GM21576 (cell line): ENCODE measurements at regions not wholly inside any gene's neighbourhood (a gene's known extent, or its start where the extent isn't known, plus 50 kb on each side); places are given as distances from the start of the nearest gene placed in this dataset.
"Not testable (repeated sequence)": the region's sequence is repeated elsewhere in the genome, so short reads cannot be mapped to it uniquely, and the experiment has no call there.

ENCODE experiments used
- ATAC-seq: cut with Tn5 transposase; IDR thresholded peaks from one replicate; pipeline ENCODE4 v1.9.1; 2021; ENCODE audit warnings: mild to moderate bottlenecking, moderate library complexity; ENCODE audit not compliant: unreplicated experiment

- no peak for ATAC-seq
Measured at GRCh38 chr3:6354653-6355052, 506.3 kb upstream of the GRM7 start.

- ATAC-seq, result no peak
Measured at GRCh38 chr3:6362406-6362805, 498.5 kb upstream of the GRM7 start.

GRCh38 chr3:6367171-6367570, 493.7 kb upstream of the GRM7 start:
- ATAC-seq, result no peak

- no peak for ATAC-seq
Measured at GRCh38 chr3:6392123-6392522, 468.8 kb upstream of the GRM7 start.

- ATAC-seq, result no peak
Measured at GRCh38 chr3:6394944-6395343, 466.0 kb upstream of the GRM7 start.

GRCh38 chr3:6396631-6397030, 464.3 kb upstream of the GRM7 start:
- ATAC-seq, result no peak

- ATAC-seq, result not testable (repeated sequence)
Measured at GRCh38 chr3:6402666-6403065, 458.2 kb upstream of the GRM7 start.

- not testable (repeated sequence) for ATAC-seq
Measured at GRCh38 chr3:6406923-6407322, 454.0 kb upstream of the GRM7 start.

GRCh38 chr3:6416049-6416661, 444.8 kb upstream of the GRM7 start:
- no peak for ATAC-seq

GRCh38 chr3:6417174-6417573, 443.7 kb upstream of the GRM7 start:
- ATAC-seq, result no peak

GRCh38 chr3:6418485-6418884, 442.4 kb upstream of the GRM7 start:
- ATAC-seq, result no peak

- no peak for ATAC-seq
Measured at GRCh38 chr3:6421666-6422445, 439.1 kb upstream of the GRM7 start.

GRCh38 chr3:6425289-6425820, 435.6 kb upstream of the GRM7 start:
- ATAC-seq, result no peak

- not testable (repeated sequence) for ATAC-seq
Measured at GRCh38 chr3:6428276-6428675, 432.6 kb upstream of the GRM7 start.

- no peak for ATAC-seq
Measured at GRCh38 chr3:6435951-6436350, 425.0 kb upstream of the GRM7 start.

- ATAC-seq, result no peak
Measured at GRCh38 chr3:6437631-6438030, 423.3 kb upstream of the GRM7 start.

- no peak for ATAC-seq
Measured at GRCh38 chr3:6438031-6438430, 422.9 kb upstream of the GRM7 start.

- no peak for ATAC-seq
Measured at GRCh38 chr3:6439226-6439625, 421.7 kb upstream of the GRM7 start.

- no peak for ATAC-seq
Measured at GRCh38 chr3:6439824-6440223, 421.1 kb upstream of the GRM7 start.

- ATAC-seq, result no peak
Measured at GRCh38 chr3:6444888-6445658, 415.8 kb upstream of the GRM7 start.

- no peak for ATAC-seq
Measured at GRCh38 chr3:6447166-6447801, 413.6 kb upstream of the GRM7 start.
